Neural cell (in vitro differentiated cells): ENCODE measurements at regions not wholly inside any gene's neighbourhood (a gene's known extent, or its start where the extent isn't known, plus 50 kb on each side); places are given as distances from the start of the nearest gene placed in this dataset.

Source experiments
- H2AFZ ChIP-seq: fragments of 200-600, 300-800 bp; sonication (generic), shearing (Covaris generic); 2 replicates; pipeline ENCODE4 v1.6.0; 2014; ENCODE audit warnings: low read depth, mild to moderate bottlenecking, antibody characterized with exemption, low read length, moderate library complexity
- H3F3A ChIP-seq: fragments of 200-600 bp; shearing (Covaris generic); 2 replicates; pipeline ENCODE4 v1.6.1; 2016; ENCODE audit warnings: mild to moderate bottlenecking, moderate library complexity, mixed read lengths, antibody characterized with exemption, low read length; ENCODE audit not compliant: insufficient read depth, poor library complexity, severe bottlenecking
- H3K27ac ChIP-seq: fragments of 200-600, 300-800 bp; sonication (generic), shearing (Covaris generic); 2 replicates; pipeline ENCODE4 v1.5.1; 2014; ENCODE audit warnings: mild to moderate bottlenecking, low read length, moderate library complexity
- H3K27me3 ChIP-seq: fragments of 300-800, 200-600 bp; sonication (generic), shearing (Covaris generic); 2 replicates; pipeline ENCODE4 v1.6.0; 2014; ENCODE audit warnings: mild to moderate bottlenecking, low read depth, low read length, moderate library complexity; ENCODE audit not compliant: insufficient read depth
- H3K36me3 ChIP-seq: fragments of 300-800, 200-600 bp; sonication (generic), shearing (Covaris generic); 2 replicates; pipeline ENCODE4 v1.5.1; 2014; ENCODE audit warnings: mild to moderate bottlenecking, antibody characterized with exemption, low read length, moderate library complexity; ENCODE audit not compliant: insufficient read depth
- H3K4me2 ChIP-seq: fragments of 300-800, 200-600 bp; sonication (generic), shearing (Covaris generic); 2 replicates; pipeline ENCODE4 v1.6.0; 2014; ENCODE audit warnings: mild to moderate bottlenecking, low read length
- H3K4me3 ChIP-seq: fragments of 300-800, 200-600 bp; sonication (generic), shearing (Covaris generic); 2 replicates; pipeline ENCODE4 v1.5.1; 2014; ENCODE audit warnings: mild to moderate bottlenecking, low read length, moderate library complexity
- H3K79me2 ChIP-seq: fragments of 200-600 bp; shearing (Covaris generic); replicated peaks from 2 replicates; pipeline ENCODE4 v1.6.0; 2014; ENCODE audit warnings: mild to moderate bottlenecking, low read length, moderate library complexity; ENCODE audit not compliant: insufficient read depth
- H3K9ac ChIP-seq: fragments of 300-800, 200-600 bp; sonication (generic), shearing (Covaris generic); 2 replicates; pipeline ENCODE4 v1.6.1; 2016; ENCODE audit warnings: mild to moderate bottlenecking, low read length, mixed read lengths
- H3K9me2 ChIP-seq: fragments of 200-600 bp; shearing (Covaris generic); 2 replicates; pipeline ENCODE4 v1.6.1; 2016; ENCODE audit warnings: mild to moderate bottlenecking, low read length, mixed read lengths; ENCODE audit not compliant: insufficient read depth
- H3K9me3 ChIP-seq: fragments of 200-600, 300-800 bp; sonication (generic), shearing (Covaris generic); 2 replicates; pipeline ENCODE4 v1.6.1; 2016; ENCODE audit warnings: mild to moderate bottlenecking, mixed run types, low read length, moderate library complexity, mixed read lengths
- H4K20me1 ChIP-seq: fragments of 200-600 bp; shearing (Covaris generic); 2 replicates; pipeline ENCODE4 v1.6.1; 2016; ENCODE audit warnings: mild to moderate bottlenecking, mixed run types; ENCODE audit not compliant: insufficient read depth
- EP300 ChIP-seq: fragments of 450-650 bp; conservative IDR thresholded peaks from 2 replicates; pipeline ENCODE4 v1.6.1; 2014; ENCODE audit warnings: antibody characterized with exemption, mild to moderate bottlenecking, moderate library complexity; ENCODE audit not compliant: poor library complexity, severe bottlenecking
- EZH2 ChIP-seq: fragments of 200-600, 300-800 bp; shearing (Covaris generic), sonication (generic); IDR thresholded peaks from 2 replicates; pipeline ENCODE4 v1.6.1; 2014; ENCODE audit warnings: antibody characterized with exemption, low read length, borderline replicate concordance, mild to moderate bottlenecking; ENCODE audit not compliant: insufficient read depth, poor library complexity, severe bottlenecking
- MXI1 ChIP-seq: fragments of 450-650 bp; conservative IDR thresholded peaks from 2 replicates; pipeline ENCODE4 v1.6.1; 2014; ENCODE audit warnings: antibody characterized with exemption, mild to moderate bottlenecking; ENCODE audit not compliant: poor library complexity, severe bottlenecking
- POLR2AphosphoS5 ChIP-seq: IDR thresholded peaks from 2 replicates; pipeline ENCODE4 v1.6.1; 2012
- RAD21 ChIP-seq: fragments of 450-650 bp; conservative IDR thresholded peaks from 2 replicates; pipeline ENCODE4 v1.6.1; 2014; ENCODE audit warnings: antibody characterized with exemption, mild to moderate bottlenecking, moderate library complexity
- SMC3 ChIP-seq: fragments of 450-650 bp; conservative IDR thresholded peaks from 2 replicates; pipeline ENCODE4 v1.6.1; 2014; ENCODE audit warnings: antibody characterized with exemption, mild to moderate bottlenecking, moderate library complexity; ENCODE audit not compliant: poor library complexity
- TAF1 ChIP-seq: IDR thresholded peaks from 2 replicates; pipeline ENCODE4 v1.6.1; 2012; ENCODE audit warnings: low read depth
- TF ChIP-seq, protein P1 (sequence below): IDR thresholded peaks from 2 replicates; pipeline ENCODE4 v1.6.1; 2012; ENCODE audit warnings: borderline replicate concordance
- TF ChIP-seq, protein P2 (sequence below): fragments of 450-650 bp; IDR thresholded peaks from 2 replicates; pipeline ENCODE4 v1.5.1; 2014; ENCODE audit warnings: antibody characterized with exemption, mild to moderate bottlenecking, moderate library complexity; ENCODE audit not compliant: poor library complexity, severe bottlenecking

DNA sequence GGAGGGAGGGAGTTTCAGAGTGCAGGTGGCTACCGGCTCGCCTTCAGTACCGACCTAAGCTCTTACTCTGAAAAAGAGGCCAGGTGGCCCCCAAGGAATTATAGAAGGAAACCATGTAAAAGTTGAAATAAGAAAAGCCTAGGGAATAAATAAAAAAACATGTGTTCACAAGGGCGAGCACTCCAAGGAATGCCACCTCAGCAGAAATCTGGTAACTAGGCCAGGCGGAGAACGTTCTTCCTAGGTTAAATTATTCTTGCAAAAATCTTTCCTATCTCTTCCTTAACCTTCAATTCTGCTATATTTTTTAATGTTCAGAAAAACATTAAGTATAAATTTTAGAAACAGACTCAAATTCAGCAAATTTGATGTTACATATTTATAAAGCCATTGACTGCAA, 1260.3 kb upstream of the SLC10A2 start:
- Histone ChIP-seq H3K4me2 (no peak overlapping the region), H3K27ac (no peak overlapping the region), H3F3A (no peaks in the 10 kb centered on the region), H3K9ac (no peak overlapping the region), H3K4me3 (no peak overlapping the region), H3K79me2 (no peaks in the 10 kb centered on the region), H3K27me3 (no peaks in the 10 kb centered on the region), H3K36me3 (no peaks in the 10 kb centered on the region), H3K9me3 (no peaks in the 10 kb centered on the region), H2AFZ (no peak overlapping the region), H4K20me1 (no peaks in the 10 kb centered on the region), H3K9me2 (no peaks in the 10 kb centered on the region)
- TF ChIP-seq RAD21 (no peak), EZH2 (no peak), POLR2AphosphoS5 (no peak), TAF1 (no peak), SMC3 (no peak), EP300 (no peak), MXI1 (no peak)
- TF ChIP-seq, protein P1, sequence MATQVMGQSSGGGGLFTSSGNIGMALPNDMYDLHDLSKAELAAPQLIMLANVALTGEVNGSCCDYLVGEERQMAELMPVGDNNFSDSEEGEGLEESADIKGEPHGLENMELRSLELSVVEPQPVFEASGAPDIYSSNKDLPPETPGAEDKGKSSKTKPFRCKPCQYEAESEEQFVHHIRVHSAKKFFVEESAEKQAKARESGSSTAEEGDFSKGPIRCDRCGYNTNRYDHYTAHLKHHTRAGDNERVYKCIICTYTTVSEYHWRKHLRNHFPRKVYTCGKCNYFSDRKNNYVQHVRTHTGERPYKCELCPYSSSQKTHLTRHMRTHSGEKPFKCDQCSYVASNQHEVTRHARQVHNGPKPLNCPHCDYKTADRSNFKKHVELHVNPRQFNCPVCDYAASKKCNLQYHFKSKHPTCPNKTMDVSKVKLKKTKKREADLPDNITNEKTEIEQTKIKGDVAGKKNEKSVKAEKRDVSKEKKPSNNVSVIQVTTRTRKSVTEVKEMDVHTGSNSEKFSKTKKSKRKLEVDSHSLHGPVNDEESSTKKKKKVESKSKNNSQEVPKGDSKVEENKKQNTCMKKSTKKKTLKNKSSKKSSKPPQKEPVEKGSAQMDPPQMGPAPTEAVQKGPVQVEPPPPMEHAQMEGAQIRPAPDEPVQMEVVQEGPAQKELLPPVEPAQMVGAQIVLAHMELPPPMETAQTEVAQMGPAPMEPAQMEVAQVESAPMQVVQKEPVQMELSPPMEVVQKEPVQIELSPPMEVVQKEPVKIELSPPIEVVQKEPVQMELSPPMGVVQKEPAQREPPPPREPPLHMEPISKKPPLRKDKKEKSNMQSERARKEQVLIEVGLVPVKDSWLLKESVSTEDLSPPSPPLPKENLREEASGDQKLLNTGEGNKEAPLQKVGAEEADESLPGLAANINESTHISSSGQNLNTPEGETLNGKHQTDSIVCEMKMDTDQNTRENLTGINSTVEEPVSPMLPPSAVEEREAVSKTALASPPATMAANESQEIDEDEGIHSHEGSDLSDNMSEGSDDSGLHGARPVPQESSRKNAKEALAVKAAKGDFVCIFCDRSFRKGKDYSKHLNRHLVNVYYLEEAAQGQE = no peak
- TF ChIP-seq, protein P2, sequence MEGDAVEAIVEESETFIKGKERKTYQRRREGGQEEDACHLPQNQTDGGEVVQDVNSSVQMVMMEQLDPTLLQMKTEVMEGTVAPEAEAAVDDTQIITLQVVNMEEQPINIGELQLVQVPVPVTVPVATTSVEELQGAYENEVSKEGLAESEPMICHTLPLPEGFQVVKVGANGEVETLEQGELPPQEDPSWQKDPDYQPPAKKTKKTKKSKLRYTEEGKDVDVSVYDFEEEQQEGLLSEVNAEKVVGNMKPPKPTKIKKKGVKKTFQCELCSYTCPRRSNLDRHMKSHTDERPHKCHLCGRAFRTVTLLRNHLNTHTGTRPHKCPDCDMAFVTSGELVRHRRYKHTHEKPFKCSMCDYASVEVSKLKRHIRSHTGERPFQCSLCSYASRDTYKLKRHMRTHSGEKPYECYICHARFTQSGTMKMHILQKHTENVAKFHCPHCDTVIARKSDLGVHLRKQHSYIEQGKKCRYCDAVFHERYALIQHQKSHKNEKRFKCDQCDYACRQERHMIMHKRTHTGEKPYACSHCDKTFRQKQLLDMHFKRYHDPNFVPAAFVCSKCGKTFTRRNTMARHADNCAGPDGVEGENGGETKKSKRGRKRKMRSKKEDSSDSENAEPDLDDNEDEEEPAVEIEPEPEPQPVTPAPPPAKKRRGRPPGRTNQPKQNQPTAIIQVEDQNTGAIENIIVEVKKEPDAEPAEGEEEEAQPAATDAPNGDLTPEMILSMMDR = no peak

DNA sequence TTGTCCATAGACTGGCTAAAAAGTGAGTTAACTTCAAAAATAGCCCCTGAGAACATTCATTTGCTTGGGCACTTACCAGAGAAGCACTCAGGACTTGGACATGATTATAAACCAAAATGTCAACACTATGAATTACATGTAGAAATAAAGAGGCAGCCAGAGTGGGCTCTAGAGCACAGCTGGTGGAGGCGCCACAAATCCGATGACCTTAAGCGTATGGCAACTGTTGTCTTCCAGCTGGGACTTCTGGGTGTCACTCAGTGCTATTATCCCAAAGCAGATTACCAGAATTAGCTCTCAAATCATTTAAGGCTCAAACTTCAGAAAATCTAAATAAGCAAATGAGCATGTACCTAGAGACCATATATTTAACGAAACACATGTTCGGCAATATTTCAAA, 1255.5 kb upstream of the SLC10A2 start:
- Histone ChIP-seq H3K27ac (no peak overlapping the region), H4K20me1 (no peaks in the 10 kb centered on the region), H3K9me2 (no peaks in the 10 kb centered on the region), H3K9ac (no peak overlapping the region), H3K27me3 (no peaks in the 10 kb centered on the region), H3K4me3 (no peak overlapping the region), H3F3A (no peaks in the 10 kb centered on the region), H3K4me2 (no peak overlapping the region), H3K36me3 (no peaks in the 10 kb centered on the region), H2AFZ (no peak overlapping the region), H3K79me2 (no peaks in the 10 kb centered on the region), H3K9me3 (no peaks in the 10 kb centered on the region)
- TF ChIP-seq POLR2AphosphoS5 (no peak), RAD21 (no peak), MXI1 (no peak), EP300 (no peak), SMC3 (no peak)

DNA sequence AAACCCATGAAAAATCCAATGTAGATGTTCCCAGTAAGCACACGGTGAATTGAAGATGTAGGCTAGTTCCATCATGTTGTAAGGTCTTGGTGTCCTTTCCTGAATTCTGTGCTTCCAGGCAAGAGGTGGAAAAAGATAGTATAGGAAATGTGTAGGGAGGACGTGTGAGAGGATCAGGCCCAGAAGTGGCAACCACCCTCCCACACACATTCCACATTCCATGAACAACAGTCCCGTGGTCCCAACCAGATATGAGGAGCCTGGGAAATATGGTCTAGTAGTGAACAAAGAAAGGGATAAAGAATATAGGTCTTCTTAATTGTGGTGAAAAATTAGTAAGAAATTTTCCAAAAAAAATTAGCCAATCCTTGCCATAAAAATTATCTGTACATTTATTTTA, 1254.2 kb upstream of the SLC10A2 start:
- Histone ChIP-seq H3F3A (no peaks in the 10 kb centered on the region), H2AFZ (no peak overlapping the region), H3K4me2 (no peak overlapping the region), H3K27ac (no peak overlapping the region), H3K9me3 (no peaks in the 10 kb centered on the region), H3K4me3 (no peak overlapping the region), H4K20me1 (no peaks in the 10 kb centered on the region), H3K27me3 (no peaks in the 10 kb centered on the region), H3K36me3 (no peaks in the 10 kb centered on the region), H3K9ac (no peak overlapping the region), H3K9me2 (no peaks in the 10 kb centered on the region), H3K79me2 (no peaks in the 10 kb centered on the region)
- TF ChIP-seq RAD21 = no peak
- no peak for TF ChIP-seq EZH2
- no peak for TF ChIP-seq SMC3
- TF ChIP-seq, protein P2 = no peak
- TF ChIP-seq TAF1 = no peak
- TF ChIP-seq POLR2AphosphoS5 = no peak
- no peak for TF ChIP-seq EP300
- TF ChIP-seq, protein P1 = no peak
- no peak for TF ChIP-seq MXI1
